H9 (cell line): ENCODE measurements at regions not wholly inside any gene's neighbourhood (a gene's known extent, or its start where the extent isn't known, plus 50 kb on each side); places are given as distances from the start of the nearest gene placed in this dataset.

ENCODE experiments used
- DNase-seq: peaks from one replicate; pipeline ENCODE4 v3.0.0-alpha.2; 2017
- H2AFZ ChIP-seq: one replicate; pipeline ENCODE4 v1.6.1; 2013; ENCODE audit warnings: mild to moderate bottlenecking, low read length, control low read depth, moderate library complexity
- H2AK5ac ChIP-seq: 2 replicates; pipeline ENCODE4 v1.6.1; 2013; ENCODE audit warnings: low read length, control low read depth, mixed read lengths; ENCODE audit not compliant: insufficient read length
- H2BK120ac ChIP-seq: one replicate; pipeline ENCODE4 v1.6.1; 2013; ENCODE audit warnings: low read depth, mild to moderate bottlenecking, low read length, control low read depth, inconsistent platforms; ENCODE audit not compliant: poor library complexity, severe bottlenecking
- H2BK12ac ChIP-seq: 2 replicates; pipeline ENCODE4 v1.6.1; 2013; ENCODE audit warnings: low read length, control low read depth, mixed read lengths, low read depth; ENCODE audit not compliant: insufficient read length
- H2BK15ac ChIP-seq: 2 replicates; pipeline ENCODE4 v1.6.1; 2013; ENCODE audit warnings: low read depth, low read length, control low read depth
- H2BK20ac ChIP-seq: one replicate; pipeline ENCODE4 v1.6.1; 2013; ENCODE audit warnings: low read depth, mild to moderate bottlenecking, low read length, control low read depth, inconsistent platforms; ENCODE audit not compliant: poor library complexity, severe bottlenecking
- H2BK5ac ChIP-seq: 2 replicates; pipeline ENCODE4 v1.6.1; 2013; ENCODE audit warnings: low read length, control low read depth, mixed read lengths; ENCODE audit not compliant: insufficient read length
- H3K14ac ChIP-seq: 2 replicates; pipeline ENCODE4 v1.6.1; 2013; ENCODE audit warnings: low read length, control low read depth; ENCODE audit not compliant: insufficient read depth
- H3K18ac ChIP-seq: 2 replicates; pipeline ENCODE4 v1.6.1; 2013; ENCODE audit warnings: low read depth, mild to moderate bottlenecking, mixed read lengths, low read length, control low read depth; ENCODE audit not compliant: insufficient read length
- H3K23ac ChIP-seq: 2 replicates; pipeline ENCODE4 v1.6.1; 2013; ENCODE audit warnings: low read length, control low read depth, mixed read lengths, low read depth; ENCODE audit not compliant: insufficient read length
- H3K23me2 ChIP-seq: 2 replicates; pipeline ENCODE4 v1.6.1; 2013; ENCODE audit warnings: low read depth, mild to moderate bottlenecking, mixed read lengths, low read length, control low read depth; ENCODE audit not compliant: insufficient read length, poor library complexity, severe bottlenecking
- H3K27ac ChIP-seq: 2 replicates; pipeline ENCODE4 v1.5.1; 2013; ENCODE audit warnings: low read length, control low read depth, mixed read lengths, low read depth; ENCODE audit not compliant: insufficient read length
- H3K27me3 ChIP-seq: 2 replicates; pipeline ENCODE4 v1.6.1; 2013; ENCODE audit warnings: low read length, control low read depth, inconsistent platforms; ENCODE audit not compliant: insufficient read depth
- H3K4ac ChIP-seq: 2 replicates; pipeline ENCODE4 v1.6.1; 2013; ENCODE audit warnings: low read depth, mild to moderate bottlenecking, control low read depth, inconsistent platforms, low read length, moderate library complexity
- H3K4me1 ChIP-seq: 2 replicates; pipeline ENCODE4 v1.6.1; 2013; ENCODE audit warnings: low read length, control low read depth, inconsistent platforms; ENCODE audit not compliant: insufficient read depth
- H3K4me2 ChIP-seq: 2 replicates; pipeline ENCODE4 v1.6.1; 2013; ENCODE audit warnings: low read length, control low read depth, mixed read lengths; ENCODE audit not compliant: insufficient read length, insufficient read depth
- H3K56ac ChIP-seq: 2 replicates; pipeline ENCODE4 v1.6.1; 2013; ENCODE audit warnings: low read depth, mild to moderate bottlenecking, mixed read lengths, low read length, control low read depth; ENCODE audit not compliant: insufficient read length
- H3K79me1 ChIP-seq: 2 replicates; pipeline ENCODE4 v1.6.1; 2013; ENCODE audit warnings: low read depth, mild to moderate bottlenecking, moderate library complexity, low read length, control low read depth, inconsistent platforms; ENCODE audit not compliant: insufficient read depth, poor library complexity, severe bottlenecking
- H3K79me2 ChIP-seq: 2 replicates; pipeline ENCODE4 v1.6.1; 2013; ENCODE audit warnings: low read length, control low read depth, inconsistent platforms; ENCODE audit not compliant: insufficient read depth
- H3K9ac ChIP-seq: 2 replicates; pipeline ENCODE4 v1.6.1; 2013; ENCODE audit warnings: low read length, control low read depth, mixed read lengths; ENCODE audit not compliant: insufficient read length; ENCODE audit errors: extremely low read depth
- H3K9me3 ChIP-seq: one replicate; pipeline ENCODE4 v1.6.1; 2013; ENCODE audit warnings: low read depth, low read length, inconsistent platforms; ENCODE audit not compliant: control insufficient read depth
- H3T11ph ChIP-seq: one replicate; pipeline ENCODE4 v1.6.1; 2013; ENCODE audit warnings: mild to moderate bottlenecking, low read length, control low read depth, inconsistent platforms
- H4K20me1 ChIP-seq: one replicate; pipeline ENCODE4 v1.6.1; 2013; ENCODE audit not compliant: control insufficient read depth, insufficient read length, insufficient read depth
- H4K5ac ChIP-seq: 2 replicates; pipeline ENCODE4 v1.6.1; 2013; ENCODE audit warnings: low read depth, mild to moderate bottlenecking, mixed read lengths, low read length, control low read depth; ENCODE audit not compliant: insufficient read length
- H4K8ac ChIP-seq: replicated peaks from 2 replicates; pipeline ENCODE4 v1.6.1; 2013; ENCODE audit warnings: low read length, control low read depth, mixed read lengths, low read depth; ENCODE audit not compliant: insufficient read length
- H4K91ac ChIP-seq: 2 replicates; pipeline ENCODE4 v1.6.1; 2013; ENCODE audit warnings: low read depth, mild to moderate bottlenecking, moderate library complexity, mixed read lengths, low read length, control low read depth; ENCODE audit not compliant: insufficient read length
- H3K27ac Mint-ChIP-seq, 3 experiments: 2 replicates in 2 of 3; 3 replicates in 1 of 3; pipeline ENCODE4 v1.8.0; 2020 to 2021; ENCODE audit warnings: mixed read lengths in 3 of 3, mild to moderate bottlenecking in 1 of 3, moderate library complexity in 1 of 3
- H3K27me3 Mint-ChIP-seq: 2 replicates; pipeline ENCODE4 v1.8.0; 2021; ENCODE audit warnings: low read depth, mild to moderate bottlenecking, moderate library complexity, mixed read lengths
- H3K36me3 Mint-ChIP-seq, 3 experiments: 2 replicates in 2 of 3; 3 replicates in 1 of 3; pipeline ENCODE4 v1.8.0; 2020 to 2021; ENCODE audit warnings: low read depth in 3 of 3, mixed read lengths in 3 of 3; ENCODE audit not compliant: insufficient read depth in 1 of 3
- H3K4me1 Mint-ChIP-seq, 2 experiments: 2 replicates each; pipeline ENCODE4 v1.8.0; 2020; ENCODE audit warnings: mixed read lengths in 2 of 2
- H3K4me3 Mint-ChIP-seq, 2 experiments: 2 replicates in 1 of 2; 3 replicates in 1 of 2; pipeline ENCODE4 v1.8.0; 2020 to 2021; ENCODE audit warnings: mild to moderate bottlenecking in 2 of 2, mixed read lengths in 2 of 2, moderate library complexity in 1 of 2
- H3K9me3 Mint-ChIP-seq, 2 experiments: 2 replicates in 1 of 2; 3 replicates in 1 of 2; pipeline ENCODE4 v1.8.0; 2020; ENCODE audit warnings: mild to moderate bottlenecking in 2 of 2, mixed read lengths in 2 of 2, moderate library complexity in 1 of 2
- WGBS: extraction: QIAGEN DNeasy Blood & Tissue Kit; methylation state at CpG from one replicate; pipeline ENCODE4 v1.1.7; 2013; ENCODE audit warnings: missing lambda C conversion rate, low lambda C conversion rate, mixed read lengths; ENCODE audit not compliant: insufficient read length; ENCODE audit errors: extremely low coverage; 5-methylcytosine and 5-hydroxymethylcytosine counted together
- TF ChIP-seq, protein P1 (sequence below): fragments of 200-600 bp; sonication (generic); conservative IDR thresholded peaks from 3 replicates; pipeline ENCODE4 v1.8.0; 2021; ENCODE audit warnings: antibody characterized with exemption, mild to moderate bottlenecking

DNA sequence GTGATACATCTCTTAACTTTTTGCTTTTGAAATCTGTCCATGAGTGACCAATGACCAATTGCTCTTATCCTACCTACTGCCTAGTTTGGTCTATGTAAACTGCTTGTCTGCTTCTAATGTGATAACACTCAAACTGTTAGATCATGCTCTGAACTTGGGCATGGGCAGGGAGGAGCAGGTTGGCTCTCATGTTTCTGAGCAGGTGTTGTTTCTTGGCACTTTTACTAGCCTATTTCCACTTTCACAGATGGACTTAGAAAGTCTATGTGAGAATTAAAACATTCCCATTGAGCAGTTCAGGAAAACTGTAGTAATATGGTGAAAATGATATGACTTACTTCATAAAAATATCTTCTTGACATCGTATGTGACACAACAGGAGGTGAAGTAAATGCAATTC lies 538.4 kb downstream of the HACE1 start:
- no CpG with 5 or more reads among the region's 1 CpG for WGBS
- no peak overlapping the region for H3K27ac Mint-ChIP-seq
- H3K27me3 ChIP-seq, result no peaks in the 10 kb centered on the region

More for the DNA sequence above, 538.4 kb downstream of the HACE1 start:
- no peak for DNase-seq
- no peak overlapping the region for H2BK5ac ChIP-seq
- H3K4me1 ChIP-seq, result no peaks in the 10 kb centered on the region
- no peaks in the 10 kb centered on the region for H3K9me3 Mint-ChIP-seq
- H3K9ac ChIP-seq, result no peak overlapping the region
- no peak overlapping the region for H2BK12ac ChIP-seq
- H2AFZ ChIP-seq, result no peak overlapping the region
- no peak overlapping the region for H3K56ac ChIP-seq
- H3K9me3 ChIP-seq, result no peaks in the 10 kb centered on the region
- no peak overlapping the region for H2BK20ac ChIP-seq
- no peak overlapping the region for H3K18ac ChIP-seq
- no peaks in the 10 kb centered on the region for H3K27me3 Mint-ChIP-seq
- H4K8ac ChIP-seq, result no peak overlapping the region
- no peak overlapping the region for H3K4me3 Mint-ChIP-seq
- no peaks in the 10 kb centered on the region for H4K20me1 ChIP-seq
- H3T11ph ChIP-seq, result no peak overlapping the region
- H3K79me1 ChIP-seq, result no peaks in the 10 kb centered on the region
- H2BK120ac ChIP-seq, result no peak overlapping the region
- H3K79me2 ChIP-seq, result no peaks in the 10 kb centered on the region
- H3K36me3 Mint-ChIP-seq, result no peaks in the 10 kb centered on the region; a peak in 1 of 7 replicates
- H3K4me2 ChIP-seq, result no peak overlapping the region
- no peak overlapping the region for H3K23ac ChIP-seq
- H2BK15ac ChIP-seq, result no peak overlapping the region
- H2AK5ac ChIP-seq, result no peak overlapping the region
- TF ChIP-seq, protein P1, sequence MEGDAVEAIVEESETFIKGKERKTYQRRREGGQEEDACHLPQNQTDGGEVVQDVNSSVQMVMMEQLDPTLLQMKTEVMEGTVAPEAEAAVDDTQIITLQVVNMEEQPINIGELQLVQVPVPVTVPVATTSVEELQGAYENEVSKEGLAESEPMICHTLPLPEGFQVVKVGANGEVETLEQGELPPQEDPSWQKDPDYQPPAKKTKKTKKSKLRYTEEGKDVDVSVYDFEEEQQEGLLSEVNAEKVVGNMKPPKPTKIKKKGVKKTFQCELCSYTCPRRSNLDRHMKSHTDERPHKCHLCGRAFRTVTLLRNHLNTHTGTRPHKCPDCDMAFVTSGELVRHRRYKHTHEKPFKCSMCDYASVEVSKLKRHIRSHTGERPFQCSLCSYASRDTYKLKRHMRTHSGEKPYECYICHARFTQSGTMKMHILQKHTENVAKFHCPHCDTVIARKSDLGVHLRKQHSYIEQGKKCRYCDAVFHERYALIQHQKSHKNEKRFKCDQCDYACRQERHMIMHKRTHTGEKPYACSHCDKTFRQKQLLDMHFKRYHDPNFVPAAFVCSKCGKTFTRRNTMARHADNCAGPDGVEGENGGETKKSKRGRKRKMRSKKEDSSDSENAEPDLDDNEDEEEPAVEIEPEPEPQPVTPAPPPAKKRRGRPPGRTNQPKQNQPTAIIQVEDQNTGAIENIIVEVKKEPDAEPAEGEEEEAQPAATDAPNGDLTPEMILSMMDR, result no peak
- H4K5ac ChIP-seq, result no peak overlapping the region
- no peak overlapping the region for H3K14ac ChIP-seq
- no peak overlapping the region for H4K91ac ChIP-seq
- peaks cover 2 to 3% of the 10 kb centered on the region in 2 experiments for H3K4me1 Mint-ChIP-seq
- H3K4ac ChIP-seq, result no peak overlapping the region
- H3K23me2 ChIP-seq, result no peaks in the 10 kb centered on the region
- H3K27ac ChIP-seq, result no peak overlapping the region
